Ramos (cell line): ENCODE measurements at regions not wholly inside any gene's neighbourhood (a gene's known extent, or its start where the extent isn't known, plus 50 kb on each side); places are given as distances from the start of the nearest gene placed in this dataset.
"Not testable (repeated sequence)": the region's sequence is repeated elsewhere in the genome, so short reads cannot be mapped to it uniquely, and the experiment has no call there.

ENCODE experiments used
- in situ Hi-C: fragments of 300-500 bp; cut with MboI; formaldehyde crosslinking; loops from one replicate; pipeline ENCODE4 v1.14.3; 2022; ENCODE audit warnings: low sequenced_read_pairs; ENCODE audit not compliant: unreplicated experiment

- in situ Hi-C loops = no loop called here
Measured at GRCh38 chr16:87033021-87033471, 284.1 kb downstream of the C16orf95 start.

GRCh38 chr16:87033541-87034300 is 283.5 kb downstream of the C16orf95 start:
- in situ Hi-C loops = no loop called here

DNA sequence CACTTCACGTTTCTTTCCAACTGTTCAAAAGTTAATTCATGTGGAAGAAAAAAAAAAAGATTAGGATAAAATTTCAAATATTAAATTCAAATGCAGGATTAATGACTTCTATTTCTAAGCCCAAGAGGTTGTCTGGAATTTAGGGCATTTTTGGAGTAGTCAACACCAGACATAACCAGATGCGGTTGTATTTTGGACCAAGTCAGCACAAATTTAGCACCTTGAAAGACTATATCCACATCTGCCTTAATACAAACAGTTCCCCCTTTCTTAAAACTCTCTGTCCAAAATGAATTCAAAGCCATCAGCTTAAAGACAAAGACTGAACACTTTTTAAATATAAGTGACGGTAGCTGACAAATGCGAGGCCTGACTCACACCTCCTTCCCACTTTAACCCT is 282.9 kb downstream of the C16orf95 start:
- in situ Hi-C loops = no loop called here

DNA sequence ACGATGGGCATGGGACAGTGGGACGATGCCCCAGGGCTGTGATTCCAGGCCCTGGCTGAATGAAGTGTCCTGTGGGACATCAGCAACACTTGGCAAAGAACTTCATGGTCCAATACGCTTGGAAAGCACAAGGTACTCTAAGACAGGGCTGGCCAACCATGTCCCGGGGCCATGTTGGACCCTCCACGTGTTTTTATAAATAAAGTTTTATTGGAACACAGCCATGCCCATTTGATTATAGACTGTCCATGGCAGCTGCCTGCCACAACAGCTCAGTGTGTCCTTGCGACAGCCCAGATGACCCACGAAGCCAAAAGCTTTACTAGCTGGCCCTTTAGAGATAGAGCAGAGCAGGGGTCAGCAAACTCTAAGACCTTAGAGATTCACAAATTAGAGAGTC is 282.1 kb downstream of the C16orf95 start:
- in situ Hi-C loops = no loop called here

DNA sequence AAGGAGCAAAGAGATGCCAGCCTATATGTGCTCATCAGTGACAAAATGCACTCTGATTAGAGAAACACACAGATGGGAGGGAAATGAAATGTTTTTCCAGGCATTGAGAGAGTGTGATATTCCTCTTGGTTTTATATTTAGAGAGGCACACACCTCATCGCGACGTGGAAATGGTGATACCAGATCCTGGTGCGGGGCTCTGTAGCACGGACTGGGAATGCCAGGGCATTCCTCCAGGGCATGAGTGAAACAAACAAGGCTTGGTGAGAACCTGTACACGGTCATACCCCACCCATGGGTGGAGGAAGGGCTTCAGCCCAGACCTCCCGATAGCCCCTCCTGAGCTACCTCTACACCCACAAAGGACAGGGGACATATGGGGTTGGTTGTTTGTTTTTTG is 280.2 kb downstream of the C16orf95 start:
- in situ Hi-C loops = no loop called here

GRCh38 chr16:87038528-87038927 is 278.7 kb downstream of the C16orf95 start:
- in situ Hi-C loops = not testable (repeated sequence)

GRCh38 chr16:87040169-87041117 is 276.7 kb downstream of the C16orf95 start:
- in situ Hi-C loops = no loop called here

DNA sequence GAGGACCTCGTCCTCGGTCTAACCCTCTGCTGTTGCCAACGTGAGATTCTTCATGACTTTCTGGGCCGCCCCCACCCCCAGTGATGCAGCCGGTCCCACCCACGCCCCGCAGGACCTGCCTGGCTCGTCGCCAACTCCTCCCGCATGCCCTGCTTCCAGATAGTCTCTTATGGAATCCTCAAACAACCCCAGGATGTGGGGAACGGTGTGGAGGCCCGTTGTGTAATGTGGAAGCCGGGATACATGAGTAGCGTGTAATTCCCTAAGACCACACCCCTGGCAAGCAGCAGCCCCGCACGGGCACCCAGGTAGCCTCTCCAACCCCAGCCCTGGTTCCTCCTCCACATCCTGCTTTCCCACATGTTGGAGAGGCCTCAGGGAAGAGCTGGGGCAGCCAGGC is 275.9 kb downstream of the C16orf95 start:
- in situ Hi-C loops = no loop called here

DNA sequence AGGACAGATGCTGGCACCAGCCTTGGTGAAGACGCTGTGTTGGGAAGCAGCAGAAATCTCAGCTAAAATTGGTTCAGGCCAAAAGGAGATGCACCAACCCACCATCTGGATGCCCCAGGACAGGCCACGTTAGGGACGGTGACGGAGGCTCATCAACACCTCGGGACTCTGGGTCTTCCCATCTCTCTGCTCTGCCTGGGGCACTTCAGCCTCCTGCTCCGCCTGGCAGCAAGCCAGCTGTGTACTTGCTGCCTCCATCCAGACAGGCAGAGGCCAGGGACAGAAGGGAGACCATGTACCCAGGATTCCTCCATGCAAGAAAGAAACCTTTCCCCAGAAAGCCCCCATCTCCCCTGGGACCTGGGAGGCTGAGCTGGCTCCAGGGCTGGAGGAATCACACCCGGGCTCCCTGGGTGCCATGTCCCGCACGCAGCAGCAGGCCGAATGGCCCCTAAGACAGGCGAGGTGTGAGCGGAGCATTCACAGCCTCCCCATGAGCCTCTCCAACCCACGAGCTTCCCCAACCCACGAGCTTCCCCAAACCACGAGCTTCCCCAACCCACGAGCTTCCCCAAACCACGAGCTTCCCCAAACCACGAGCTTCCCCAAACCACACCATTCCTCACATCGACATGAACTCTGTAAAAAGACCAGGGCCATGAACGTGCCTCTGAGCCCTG is 274.5 kb downstream of the C16orf95 start:
- in situ Hi-C loops = no loop called here

GRCh38 chr16:87043231-87044031 is 273.8 kb downstream of the C16orf95 start:
- in situ Hi-C loops = no loop called here

DNA sequence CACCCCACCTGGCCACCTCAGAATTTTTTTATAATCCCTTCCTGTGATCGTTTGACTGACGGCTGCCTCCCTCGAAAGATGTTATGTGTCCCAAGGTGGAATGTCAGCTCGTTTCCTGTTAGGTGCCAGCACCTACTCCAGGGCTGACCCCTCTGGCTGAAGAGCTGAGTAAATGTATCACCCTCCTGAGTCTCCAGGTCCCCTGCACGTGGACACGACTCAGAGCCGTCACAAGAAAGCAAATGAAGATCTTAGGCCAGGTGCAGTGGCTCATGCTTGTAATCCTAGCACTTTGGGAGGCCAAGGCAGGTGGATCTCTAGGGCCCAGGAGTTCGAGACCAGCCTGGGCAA is 273.2 kb downstream of the C16orf95 start:
- in situ Hi-C loops = no loop called here

- in situ Hi-C loops = no loop called here
Measured at GRCh38 chr16:87044829-87045228, 272.4 kb downstream of the C16orf95 start.

DNA sequence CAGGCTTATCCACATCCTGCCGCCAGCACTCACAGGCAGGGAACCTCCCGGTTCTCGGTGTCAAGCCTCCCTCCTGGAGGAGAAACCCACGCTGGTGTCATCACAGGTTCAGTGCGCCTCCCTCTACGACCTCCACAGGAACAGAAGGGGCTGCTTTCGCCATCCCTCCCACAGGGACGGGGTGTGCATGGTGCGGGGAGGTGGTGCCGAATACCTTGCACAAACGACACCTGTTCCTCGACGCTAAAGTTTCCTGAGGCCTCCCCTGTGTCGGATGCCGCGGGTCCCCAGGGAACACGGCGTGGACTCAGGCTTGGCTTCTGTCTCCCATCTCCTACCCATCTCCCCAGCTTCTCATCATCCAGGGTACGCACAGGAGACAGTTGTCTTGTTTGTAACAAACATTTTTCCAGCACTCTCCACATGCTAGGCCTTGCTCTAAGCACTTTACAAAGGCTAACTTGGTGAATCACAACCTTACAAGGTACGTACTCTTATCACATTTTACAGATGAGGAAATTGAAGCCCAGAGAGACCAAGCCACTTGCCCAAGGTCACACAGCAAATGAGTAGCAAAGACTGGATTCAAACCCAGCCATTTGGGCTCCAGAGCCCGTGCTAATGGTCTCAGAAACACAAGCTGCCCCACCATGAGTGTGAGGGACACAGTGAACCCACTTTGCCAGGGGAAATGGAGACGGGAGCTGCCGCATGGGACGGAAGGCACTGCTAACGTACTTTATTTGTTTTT is 271.6 kb downstream of the C16orf95 start:
- in situ Hi-C loops = no loop called here

GRCh38 chr16:87046235-87046634 is 271.0 kb downstream of the C16orf95 start:
- in situ Hi-C loops = no loop called here

GRCh38 chr16:87047221-87048037 is 269.8 kb downstream of the C16orf95 start:
- in situ Hi-C loops = no loop called here

GRCh38 chr16:87048038-87048729 is 269.0 kb downstream of the C16orf95 start:
- in situ Hi-C loops = no loop called here

DNA sequence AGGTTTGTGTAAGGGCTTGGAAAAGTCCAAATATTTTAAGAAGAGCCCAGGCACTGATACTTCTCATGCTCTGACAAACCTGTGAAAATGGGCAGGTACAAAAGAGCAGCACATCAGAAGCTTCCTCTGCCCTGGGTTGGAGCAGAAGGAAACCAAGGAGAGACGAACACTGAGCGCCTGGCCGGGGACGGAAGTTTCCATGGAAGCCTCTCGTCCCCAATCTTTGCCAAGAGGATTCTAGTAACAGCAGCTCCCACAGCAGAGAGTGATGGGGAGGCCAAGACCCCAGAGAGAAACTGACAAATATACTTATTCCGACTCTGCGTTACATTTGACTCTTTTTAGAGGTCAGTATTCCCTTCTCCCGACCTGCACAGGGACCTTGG is 268.5 kb downstream of the C16orf95 start:
- in situ Hi-C loops = no loop called here

GRCh38 chr16:87049216-87049615 is 268.0 kb downstream of the C16orf95 start:
- in situ Hi-C loops = not testable (repeated sequence)
